ENCODE measurements at regions not wholly inside any gene's neighbourhood (a gene's known extent, or its start where the extent isn't known, plus 50 kb on each side); places are given as distances from the start of the nearest gene placed in this dataset.

GRCh38 chr18:38898167-38898566 is 1332.6 kb upstream of the CELF4 start:
- TF ChIP-seq CTCF (IDR thresholded peaks at IDR 0.05) (no peak), POLR2A (IDR thresholded peaks at IDR 0.05) (no peak)
